ENCODE measurements at regions not wholly inside any gene's neighbourhood (a gene's known extent, or its start where the extent isn't known, plus 50 kb on each side); places are given as distances from the start of the nearest gene placed in this dataset.
"Not testable (repeated sequence)": the region's sequence is repeated elsewhere in the genome, so short reads cannot be mapped to it uniquely, and the experiment has no call there.

DNA sequence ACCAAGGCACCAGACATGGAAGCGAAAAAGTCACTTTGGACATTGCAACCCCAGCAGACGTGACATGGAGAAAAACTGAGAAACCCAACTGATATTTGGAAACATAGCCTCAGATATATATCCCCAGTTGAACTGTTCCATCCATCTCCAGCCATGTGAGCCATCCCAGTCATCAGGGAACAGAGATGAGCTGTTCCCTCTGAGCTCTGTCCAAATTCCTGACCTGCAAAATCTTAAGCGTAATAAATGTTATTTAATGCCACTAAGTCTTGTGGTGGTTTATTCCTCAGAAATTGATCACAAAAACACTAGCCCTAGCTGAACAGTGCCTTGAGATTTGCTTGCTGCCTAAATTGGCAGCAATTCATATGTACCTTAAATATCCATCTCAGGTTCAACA lies 182.8 kb downstream of the NRP2 start:
- DNase-seq (ENCODE audit: low spot score) = no peak

DNA sequence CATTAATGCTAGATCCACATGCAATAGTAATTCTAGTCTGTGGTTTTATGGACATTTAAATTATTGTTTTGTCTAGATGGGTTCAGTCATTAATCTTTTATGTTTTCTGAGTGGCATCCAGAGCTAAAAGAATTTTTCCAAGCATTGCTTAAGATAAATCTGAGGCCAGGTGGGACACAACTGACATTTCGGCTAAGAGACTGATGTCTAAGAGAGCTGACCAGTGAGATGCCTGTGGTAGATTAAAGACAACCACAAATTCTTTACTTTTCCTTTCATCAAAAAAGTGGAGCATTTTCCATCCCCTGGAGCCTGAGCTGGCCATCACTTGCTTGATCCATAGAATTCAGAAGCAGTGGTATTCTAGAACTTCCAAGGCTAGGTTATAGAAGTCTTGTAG lies 182.2 kb downstream of the NRP2 start:
- no peak for DNase-seq (ENCODE audit: low spot score)

DNA sequence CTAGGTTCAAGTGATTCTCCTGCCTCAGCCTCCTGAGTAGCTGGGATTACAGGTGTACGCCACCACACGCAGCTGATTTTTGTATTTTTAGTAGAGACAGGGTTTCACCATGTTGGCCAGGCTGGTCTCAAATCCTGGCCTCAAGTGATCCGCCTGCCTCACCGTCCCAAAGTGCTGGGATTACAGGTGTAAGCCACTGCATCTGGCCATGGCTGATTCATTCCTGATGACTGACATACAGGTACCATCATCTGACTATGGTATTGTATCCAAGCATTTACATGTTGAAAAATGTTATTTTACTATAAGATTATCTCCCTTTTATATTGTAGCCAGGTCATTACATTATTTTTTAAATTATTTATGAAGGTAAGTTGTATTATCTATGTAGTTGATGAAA lies 180.5 kb downstream of the NRP2 start:
- DNase-seq (ENCODE audit: low spot score) = not testable (repeated sequence)

DNA sequence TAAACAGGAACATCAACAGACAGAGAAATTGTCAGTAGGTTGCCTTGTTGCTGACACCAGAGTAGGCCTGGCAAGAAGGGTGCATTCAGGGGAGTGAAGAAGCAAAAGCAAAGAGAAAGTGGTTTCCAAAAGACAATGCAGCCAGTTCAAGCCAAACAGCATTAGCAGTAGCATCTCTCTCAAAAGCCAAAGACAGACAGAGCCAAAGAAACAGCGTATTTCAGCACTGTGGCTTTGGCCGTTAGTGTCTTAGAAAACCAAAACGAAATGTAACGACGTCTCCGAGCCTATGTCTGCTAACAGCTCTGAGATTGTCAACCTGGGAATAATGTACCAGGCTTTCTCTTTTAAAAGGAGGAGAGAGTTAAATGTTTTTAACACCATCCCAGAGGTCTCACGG lies 178.6 kb downstream of the NRP2 start:
- no peak for DNase-seq (ENCODE audit: low spot score)

DNA sequence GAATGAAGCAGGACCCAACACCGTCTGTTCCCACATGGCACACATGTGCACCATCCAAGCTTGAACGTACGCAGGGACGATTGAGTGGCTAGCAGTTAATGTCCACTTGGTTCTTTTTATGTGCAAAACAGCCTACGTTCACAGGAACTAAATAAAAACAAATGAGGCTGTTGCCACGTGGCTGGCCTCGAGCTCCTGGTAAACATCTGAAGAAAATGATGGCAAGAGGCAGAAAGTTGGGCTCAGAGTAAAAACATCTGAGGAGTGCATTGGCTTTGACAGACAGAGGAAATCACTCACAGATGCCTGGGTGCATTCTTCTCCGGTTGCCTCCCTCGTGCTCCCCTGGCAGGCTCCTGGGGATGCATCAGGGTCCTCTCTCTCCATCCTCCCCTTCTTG lies 177.9 kb downstream of the NRP2 start:
- no peak for DNase-seq (ENCODE audit: low spot score)

DNA sequence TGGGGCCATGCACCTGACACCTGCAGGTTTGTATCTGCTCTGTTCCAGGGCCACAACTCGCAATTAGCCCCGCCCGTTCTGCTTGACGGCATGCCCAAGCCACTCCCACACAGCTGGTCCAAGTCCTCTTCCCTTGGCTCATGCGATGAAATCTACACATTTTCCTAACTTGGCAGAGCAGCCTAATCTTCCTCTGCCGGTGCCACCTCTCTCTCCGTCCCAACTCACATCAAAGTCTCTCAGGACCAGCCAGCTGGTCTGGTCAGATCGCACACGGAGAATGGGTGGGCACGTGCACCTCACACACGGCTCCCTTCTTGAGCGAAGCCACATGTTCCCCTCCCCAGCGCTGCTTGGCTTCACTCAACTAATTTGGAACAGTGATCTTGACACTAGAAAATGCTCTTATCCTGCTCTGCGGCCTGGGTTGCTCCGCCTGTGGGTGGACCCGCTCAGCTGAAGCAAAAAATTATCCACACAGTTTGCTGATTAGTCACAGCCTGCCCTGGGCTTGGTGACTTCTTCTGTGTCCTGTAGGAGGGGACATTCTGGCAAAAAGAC lies 176.7 kb downstream of the NRP2 start:
- no peak for DNase-seq (ENCODE audit: low spot score)

DNA sequence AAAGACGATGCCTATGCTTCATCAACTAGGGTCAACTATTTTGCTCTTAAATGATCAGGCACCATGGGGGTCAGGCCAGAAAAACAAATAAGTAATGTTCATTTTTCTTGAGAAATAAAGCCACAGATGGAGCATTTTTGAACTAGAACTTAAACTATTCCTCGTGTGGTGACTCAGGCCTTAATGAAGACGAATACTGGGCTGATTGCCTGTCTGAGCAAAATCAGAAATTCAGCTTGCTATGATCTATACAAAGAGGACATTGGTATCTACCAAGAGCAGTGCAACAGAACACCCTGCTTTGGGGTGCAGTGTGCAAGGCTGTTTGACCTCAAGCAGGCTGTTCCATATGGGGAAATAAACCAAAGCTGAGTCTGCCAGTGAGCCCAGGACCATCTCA lies 176.0 kb downstream of the NRP2 start:
- DNase-seq (ENCODE audit: low spot score) = no peak

DNA sequence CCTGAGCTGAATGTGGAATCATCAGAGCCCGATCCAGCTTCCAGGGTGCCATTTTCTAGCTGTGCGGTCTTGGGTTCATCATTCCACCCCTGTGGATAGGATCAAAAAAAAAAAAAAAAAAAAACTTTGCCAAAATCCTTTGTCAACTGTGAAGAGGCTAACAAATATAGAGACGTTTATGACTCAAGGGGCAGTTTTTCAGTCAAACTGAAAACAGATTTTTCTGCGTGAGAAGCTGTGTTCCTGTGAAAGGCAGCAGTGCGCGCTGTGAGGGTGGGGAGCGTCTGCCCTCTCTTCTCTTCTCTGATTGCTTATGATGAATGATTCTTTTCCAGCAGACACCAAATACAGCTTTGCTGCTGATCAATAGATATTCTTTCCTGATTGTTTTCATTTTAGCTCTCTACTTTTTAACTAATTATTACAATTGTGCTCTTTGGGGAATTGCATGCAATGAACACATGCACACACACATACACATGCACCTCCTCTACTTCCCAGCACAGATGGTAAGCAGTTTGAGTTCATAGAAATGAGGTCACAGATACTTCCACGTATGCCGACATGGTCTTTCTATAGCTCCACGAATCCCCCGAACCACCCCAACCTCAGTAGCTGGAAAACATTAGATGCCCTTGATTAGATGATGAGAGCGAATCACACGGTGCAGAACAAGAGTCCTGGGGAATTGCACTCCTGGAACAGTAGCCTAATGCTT lies 175.4 kb downstream of the NRP2 start:
- DNase-seq (ENCODE audit: low spot score) = no peak

DNA sequence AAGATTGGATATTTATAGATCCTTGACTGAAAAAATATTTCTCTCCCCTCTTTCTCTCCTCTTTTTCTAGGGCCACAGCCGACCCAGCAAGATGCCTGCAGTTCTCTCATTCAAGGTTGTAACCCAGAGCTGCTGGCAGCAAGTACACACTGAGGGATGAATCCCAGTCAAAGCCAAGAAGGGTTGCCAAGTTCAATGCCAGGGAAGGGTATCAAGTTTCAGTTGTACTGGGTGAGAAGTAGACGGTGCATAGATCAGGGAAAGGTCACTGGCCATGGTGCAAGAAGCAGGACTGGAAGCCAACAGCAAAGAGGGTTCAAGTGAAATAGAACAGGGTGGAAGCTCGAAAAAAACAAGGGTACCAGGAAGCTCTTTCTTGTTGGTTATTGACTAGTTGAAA lies 170.2 kb downstream of the NRP2 start:
- DNase-seq (ENCODE audit: low spot score) = no peak

DNA sequence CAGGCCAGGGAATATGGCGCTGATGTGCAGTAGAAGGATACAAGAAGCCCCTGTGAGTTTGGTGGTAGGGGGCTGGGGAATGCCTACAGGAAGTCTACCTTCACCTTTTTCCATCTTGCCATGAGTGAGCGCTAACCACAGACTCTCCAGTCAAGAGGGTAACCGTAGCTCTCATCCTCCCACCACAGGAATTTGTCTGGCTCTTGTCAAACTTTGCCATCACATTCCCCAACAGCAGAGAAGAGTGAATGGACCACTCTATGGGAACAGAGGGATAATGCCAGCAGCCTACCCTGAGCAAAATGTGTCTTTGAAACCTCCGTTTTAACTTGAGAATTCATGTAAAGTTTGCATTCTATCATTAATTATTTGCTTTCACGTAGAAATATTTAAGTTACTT lies 168.3 kb downstream of the NRP2 start:
- DNase-seq (ENCODE audit: low spot score) = no peak

DNA sequence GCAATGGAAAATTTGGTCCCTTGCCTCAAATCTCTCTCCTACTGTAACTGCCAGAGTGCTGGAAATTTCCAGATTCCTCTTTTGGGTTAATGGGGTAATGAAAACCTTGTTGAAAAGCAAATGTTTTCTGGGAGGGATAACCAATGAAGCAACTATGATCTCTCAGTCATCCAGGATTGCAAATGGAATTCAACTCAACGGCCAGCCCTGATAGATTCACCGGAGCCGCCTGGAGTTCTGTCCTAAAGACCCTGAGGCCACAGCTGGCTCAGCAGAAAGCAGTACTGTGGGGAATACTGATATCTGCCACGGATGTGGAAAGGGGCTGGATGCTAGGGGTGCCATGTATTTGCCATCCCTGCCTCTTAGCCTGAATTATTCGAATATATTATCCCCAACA lies 167.8 kb downstream of the NRP2 start:
- DNase-seq (ENCODE audit: low spot score) = no peak

DNA sequence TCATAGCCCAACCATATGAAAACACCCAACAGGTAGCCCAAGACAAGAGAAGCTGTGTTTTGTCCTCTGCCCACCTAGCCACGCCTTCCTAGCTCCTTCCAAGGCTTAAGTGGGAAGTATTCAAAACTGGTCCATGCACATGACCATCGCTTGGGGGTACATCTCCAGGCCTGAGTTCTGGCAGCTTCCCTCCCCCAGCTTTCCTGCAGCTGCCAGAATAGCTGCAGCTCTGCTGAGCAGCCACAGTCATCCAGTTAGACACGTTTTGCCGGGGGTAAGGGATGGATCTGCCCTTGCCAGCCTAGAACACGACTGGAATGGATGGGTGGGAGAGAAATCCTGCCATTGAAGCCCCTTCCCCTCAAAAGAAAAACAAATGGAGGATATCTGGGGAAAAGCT lies 166.8 kb downstream of the NRP2 start:
- no peak for DNase-seq (ENCODE audit: low spot score)

DNA sequence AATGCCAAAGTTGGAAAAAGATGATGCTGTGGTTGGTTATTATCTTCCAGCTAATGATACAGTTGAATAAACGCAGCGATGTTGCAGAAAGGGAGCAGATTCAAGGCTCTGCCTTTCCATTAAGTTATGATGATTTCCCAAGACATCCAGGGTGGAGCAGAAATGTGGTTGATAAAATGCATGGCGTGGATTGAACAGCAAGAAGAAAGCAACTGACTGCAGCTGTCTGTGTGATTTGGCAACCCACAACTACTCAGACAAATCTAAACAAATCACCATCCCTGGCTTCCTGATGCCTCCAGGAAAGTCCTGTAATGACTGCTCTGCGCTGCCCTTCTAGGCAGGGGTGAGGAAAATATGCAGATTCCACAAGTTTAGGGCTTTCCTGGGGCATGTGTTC lies 166.3 kb downstream of the NRP2 start:
- no peak for DNase-seq (ENCODE audit: low spot score)
